GM23338 (cell line): ENCODE measurements at regions not wholly inside any gene's neighbourhood (a gene's known extent, or its start where the extent isn't known, plus 50 kb on each side); places are given as distances from the start of the nearest gene placed in this dataset.

ENCODE experiments used
- ATAC-seq: fragments of 200-7000 bp; cut with Tn5 transposase; 3 replicates; pipeline ENCODE4 v1.9.1; 2020
- DNase-seq: peaks from one replicate; pipeline ENCODE4 v3.0.0-alpha.2; 2015; ENCODE audit warnings: low spot score
- H2AFZ ChIP-seq: fragments of 200-600 bp; sonication (generic); 2 replicates; pipeline ENCODE4 v1.8.0; 2016; ENCODE audit warnings: antibody characterized with exemption, mild to moderate bottlenecking, moderate library complexity
- H3F3A ChIP-seq: fragments of 200-600 bp; sonication (generic); replicated peaks from 2 replicates; pipeline ENCODE4 v1.8.0; 2017; ENCODE audit warnings: antibody characterized with exemption, mixed run types, low read depth
- H3K27ac ChIP-seq: fragments of 200-600 bp; sonication (generic); 2 replicates; pipeline ENCODE4 v1.6.1; 2016; ENCODE audit warnings: low read depth
- H3K27me3 ChIP-seq: fragments of 200-600 bp; sonication (generic); 2 replicates; pipeline ENCODE4 v1.8.0; 2016; ENCODE audit warnings: mild to moderate bottlenecking, mixed run types, moderate library complexity; ENCODE audit not compliant: insufficient read depth
- H3K36me3 ChIP-seq: fragments of 200-600 bp; sonication (generic); 2 replicates; pipeline ENCODE4 v1.8.0; 2016; ENCODE audit warnings: mild to moderate bottlenecking; ENCODE audit not compliant: insufficient read depth
- H3K4me1 ChIP-seq: fragments of 200-600 bp; sonication (generic); 2 replicates; pipeline ENCODE4 v1.8.0; 2016; ENCODE audit warnings: mild to moderate bottlenecking, moderate library complexity; ENCODE audit not compliant: insufficient read depth
- H3K4me2 ChIP-seq: fragments of 200-600 bp; sonication (generic); 2 replicates; pipeline ENCODE4 v1.7.1; 2017; ENCODE audit warnings: mixed run types
- H3K4me3 ChIP-seq: fragments of 200-600 bp; sonication (generic); 2 replicates; pipeline ENCODE4 v1.6.1; 2016; ENCODE audit warnings: mixed run types
- H3K79me2 ChIP-seq: fragments of 200-600 bp; sonication (generic); replicated peaks from 2 replicates; pipeline ENCODE4 v1.8.0; 2017; ENCODE audit warnings: mild to moderate bottlenecking; ENCODE audit not compliant: insufficient read depth
- H3K9me2 ChIP-seq: fragments of 200-600 bp; sonication (generic); 2 replicates; pipeline ENCODE4 v1.8.0; 2017; ENCODE audit not compliant: insufficient read depth
- H4K20me1 ChIP-seq: fragments of 200-600 bp; sonication (generic); replicated peaks from 2 replicates; pipeline ENCODE4 v1.8.0; 2017; ENCODE audit warnings: mild to moderate bottlenecking; ENCODE audit not compliant: insufficient read depth
- H3K27ac Mint-ChIP-seq: 2 replicates; pipeline ENCODE4 v1.8.0; 2020; ENCODE audit warnings: inconsistent platforms, mild to moderate bottlenecking, moderate library complexity, mixed read lengths
- H3K27me3 Mint-ChIP-seq: 3 replicates; pipeline ENCODE4 v1.8.0; 2022; ENCODE audit warnings: low read depth, mild to moderate bottlenecking, moderate library complexity, mixed read lengths, inconsistent platforms; ENCODE audit not compliant: insufficient read depth, poor library complexity
- H3K36me3 Mint-ChIP-seq: 3 replicates; pipeline ENCODE4 v1.8.0; 2021; ENCODE audit warnings: low read depth, mild to moderate bottlenecking, inconsistent platforms, moderate library complexity, mixed read lengths
- H3K4me1 Mint-ChIP-seq: 3 replicates; pipeline ENCODE4 v1.8.0; 2020; ENCODE audit warnings: mild to moderate bottlenecking, inconsistent platforms, mixed read lengths
- H3K4me3 Mint-ChIP-seq: 3 replicates; pipeline ENCODE4 v1.8.0; 2021; ENCODE audit warnings: moderate library complexity, mild to moderate bottlenecking, inconsistent platforms, mixed read lengths
- H3K9me3 Mint-ChIP-seq: 3 replicates; pipeline ENCODE4 v1.8.0; 2020; ENCODE audit warnings: moderate library complexity, mild to moderate bottlenecking, inconsistent platforms, mixed read lengths
- CREB1 ChIP-seq: fragments of 250-450 bp; sonication (Bioruptor Pico); IDR thresholded peaks from 2 replicates; pipeline ENCODE4 v1.5.0; 2020; ENCODE audit warnings: low read depth, mild to moderate bottlenecking, moderate library complexity
- CTCF ChIP-seq, 2 experiments: fragments of 200-600 bp in 1 of 2; sonication (generic) in 1 of 2; conservative IDR thresholded peaks; 2 replicates each; pipeline versions ENCODE4 v1.5.1 to v1.6.1; 2016 to 2017; ENCODE audit warnings: antibody characterized with exemption in 2 of 2, low read depth in 2 of 2, mild to moderate bottlenecking in 2 of 2, moderate library complexity in 1 of 2
- ETS1 ChIP-seq: IDR thresholded peaks from 2 replicates; pipeline ENCODE4 v1.6.1; 2016; ENCODE audit warnings: antibody characterized with exemption
- EZH2 ChIP-seq: fragments of 200-600 bp; sonication (generic); IDR thresholded peaks from one replicate; pipeline ENCODE4 v1.8.0; 2017; ENCODE audit warnings: antibody characterized with exemption, mild to moderate bottlenecking, low read depth; ENCODE audit not compliant: unreplicated experiment
- EZH2phosphoT487 ChIP-seq: fragments of 200-600 bp; sonication (generic); IDR thresholded peaks from one replicate; pipeline ENCODE4 v1.8.1; 2018; ENCODE audit warnings: antibody characterized with exemption; ENCODE audit not compliant: unreplicated experiment
- NANOG ChIP-seq: IDR thresholded peaks from 2 replicates; pipeline ENCODE4 v1.6.1; 2016; ENCODE audit warnings: antibody characterized with exemption, borderline replicate concordance
- POLR2AphosphoS5 ChIP-seq: IDR thresholded peaks from 2 replicates; pipeline ENCODE4 v1.6.1; 2016; ENCODE audit warnings: antibody characterized with exemption, low read depth
- REST ChIP-seq: IDR thresholded peaks from one replicate; pipeline ENCODE4 v1.6.1; 2018; ENCODE audit warnings: antibody characterized with exemption; ENCODE audit not compliant: unreplicated experiment
- STAT1 ChIP-seq: IDR thresholded peaks from one replicate; pipeline ENCODE4 v1.6.1; 2016; ENCODE audit warnings: antibody characterized with exemption; ENCODE audit not compliant: unreplicated experiment
- ZNF114 ChIP-seq: fragments of 250-450 bp; sonication (Bioruptor Pico); IDR thresholded peaks from 2 replicates; pipeline ENCODE4 v1.5.0; 2020; ENCODE audit warnings: mild to moderate bottlenecking, moderate library complexity
- ZNF331 ChIP-seq: fragments of 250-450 bp; sonication (Bioruptor Pico); IDR thresholded peaks from 2 replicates; pipeline ENCODE4 v1.5.0; 2020; ENCODE audit warnings: low read depth, mild to moderate bottlenecking, moderate library complexity
- ZNF462 ChIP-seq: fragments of 250-450 bp; sonication (Bioruptor Pico); IDR thresholded peaks from 2 replicates; pipeline ENCODE4 v1.5.0; 2020; ENCODE audit warnings: mild to moderate bottlenecking, moderate library complexity

- DNase-seq, result no peak
- H3K79me2 ChIP-seq, result no peaks in the 10 kb centered on the region
- no peaks in the 10 kb centered on the region for H3K4me1 ChIP-seq
- Mint-ChIP-seq H3K4me1 (no peaks in the 10 kb centered on the region), H3K36me3 (no peaks in the 10 kb centered on the region), H3K27ac (no peak overlapping the region; the same call in 1 of the 2 replicates), H3K9me3 (no peaks in the 10 kb centered on the region), H3K27me3 (peaks cover 1% of the 10 kb centered on the region), H3K4me3 (no peak overlapping the region)
- ATAC-seq, result no peak
- no peak overlapping the region for H2AFZ ChIP-seq
- H3K27me3 ChIP-seq, result no peaks in the 10 kb centered on the region
- no peak overlapping the region for H3K4me2 ChIP-seq
- no peak overlapping the region for H3K27ac ChIP-seq
- H3K9me2 ChIP-seq, result peaks cover 3% of the 10 kb centered on the region; the same call in 1 of the 2 replicates
- no peaks in the 10 kb centered on the region for H4K20me1 ChIP-seq
- H3K4me3 ChIP-seq, result no peak overlapping the region
- no peaks in the 10 kb centered on the region for H3K36me3 ChIP-seq
- TF ChIP-seq NANOG (no peak), REST (no peak), ZNF114 (CRISPR knock-in tag) (no peak), CTCF (conservative IDR thresholded peaks at IDR 0.05; ENCODE audit: low read depth in 2 of 2) (no peak), EZH2phosphoT487 (no peak), ZNF462 (CRISPR knock-in tag) (no peak), CREB1 (CRISPR knock-in tag) (no peak), ZNF331 (CRISPR knock-in tag) (no peak), POLR2AphosphoS5 (no peak), EZH2 (no peak), STAT1 (no peak), ETS1 (no peak)
- no peaks in the 10 kb centered on the region for H3F3A ChIP-seq
Observed at GRCh38 chr21:20373031-20373430, 625.2 kb upstream of the NCAM2 start.
